ENCODE measurements at regions not wholly inside any gene's neighbourhood (a gene's known extent, or its start where the extent isn't known, plus 50 kb on each side); places are given as distances from the start of the nearest gene placed in this dataset.

DNA sequence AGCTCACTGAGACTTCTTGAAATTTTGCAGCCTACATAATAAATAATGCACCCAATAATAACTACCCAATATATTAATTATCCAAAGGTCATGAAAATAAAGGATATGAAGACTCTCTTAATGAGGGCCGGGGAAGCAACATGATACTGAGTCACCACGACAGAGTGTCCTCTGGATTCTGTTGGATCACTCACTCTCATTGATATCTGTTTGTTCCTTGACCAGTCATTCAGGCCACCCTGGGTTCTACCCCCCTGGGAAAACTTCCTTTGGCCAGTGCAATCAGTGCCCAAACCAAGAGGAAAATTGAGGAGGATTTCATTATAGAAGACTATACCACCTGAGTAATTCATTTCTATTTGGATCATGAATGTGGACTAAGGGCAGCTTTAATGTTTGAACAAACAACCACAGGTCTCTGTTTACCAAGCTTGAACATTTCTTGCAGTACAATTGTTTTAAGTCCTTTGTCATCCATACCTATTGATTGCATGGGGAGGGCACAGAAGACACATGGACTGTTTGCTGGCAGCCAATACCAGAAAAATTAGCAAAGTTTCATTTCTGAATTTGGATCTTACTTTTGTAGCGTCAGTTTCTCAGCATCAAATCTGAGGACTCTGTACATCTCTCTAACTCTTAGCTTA, 137.2 kb upstream of the FGGY start:
- no peak for DNase-seq (ENCODE audit: low read depth)
- Histone ChIP-seq H3K27me3 (ENCODE audit: control insufficient read depth, insufficient read depth, low read length) (no peaks in the 10 kb centered on the region), H3K4me3 (ENCODE audit: low read depth, low read length) (no peak overlapping the region), H3K36me3 (ENCODE audit: control insufficient read depth, insufficient read depth, low read length) (no peaks in the 10 kb centered on the region)
- TF ChIP-seq, protein P1, sequence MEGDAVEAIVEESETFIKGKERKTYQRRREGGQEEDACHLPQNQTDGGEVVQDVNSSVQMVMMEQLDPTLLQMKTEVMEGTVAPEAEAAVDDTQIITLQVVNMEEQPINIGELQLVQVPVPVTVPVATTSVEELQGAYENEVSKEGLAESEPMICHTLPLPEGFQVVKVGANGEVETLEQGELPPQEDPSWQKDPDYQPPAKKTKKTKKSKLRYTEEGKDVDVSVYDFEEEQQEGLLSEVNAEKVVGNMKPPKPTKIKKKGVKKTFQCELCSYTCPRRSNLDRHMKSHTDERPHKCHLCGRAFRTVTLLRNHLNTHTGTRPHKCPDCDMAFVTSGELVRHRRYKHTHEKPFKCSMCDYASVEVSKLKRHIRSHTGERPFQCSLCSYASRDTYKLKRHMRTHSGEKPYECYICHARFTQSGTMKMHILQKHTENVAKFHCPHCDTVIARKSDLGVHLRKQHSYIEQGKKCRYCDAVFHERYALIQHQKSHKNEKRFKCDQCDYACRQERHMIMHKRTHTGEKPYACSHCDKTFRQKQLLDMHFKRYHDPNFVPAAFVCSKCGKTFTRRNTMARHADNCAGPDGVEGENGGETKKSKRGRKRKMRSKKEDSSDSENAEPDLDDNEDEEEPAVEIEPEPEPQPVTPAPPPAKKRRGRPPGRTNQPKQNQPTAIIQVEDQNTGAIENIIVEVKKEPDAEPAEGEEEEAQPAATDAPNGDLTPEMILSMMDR (IDR thresholded peaks at IDR 0.05; ENCODE audit: insufficient read depth, low read length, poor library complexity, severe bottlenecking): no peak

DNA sequence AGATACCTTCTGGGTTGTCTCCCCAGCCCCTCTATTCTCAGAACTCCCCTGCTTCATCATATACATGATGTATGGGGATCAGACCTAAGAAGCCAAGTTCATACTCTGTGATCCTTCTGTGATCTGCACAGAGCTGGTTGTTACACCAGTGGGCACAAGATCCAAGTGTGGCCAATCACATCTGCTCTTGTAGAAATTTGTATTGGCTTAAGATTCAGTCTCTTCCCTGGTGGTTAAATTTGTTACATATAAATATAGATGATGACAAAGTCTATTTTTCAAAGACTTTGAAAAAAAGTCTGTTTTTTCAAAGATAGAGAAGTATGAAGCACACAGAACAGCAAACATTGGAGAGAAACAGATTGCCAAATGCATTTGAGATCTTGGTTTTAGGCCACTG, 135.8 kb upstream of the FGGY start:
- no peaks in the 10 kb centered on the region for H3K27me3 ChIP-seq (ENCODE audit: control insufficient read depth, insufficient read depth, low read length)
- H3K4me3 ChIP-seq (ENCODE audit: low read depth, low read length): no peak overlapping the region
- TF ChIP-seq, protein P1 (IDR thresholded peaks at IDR 0.05; ENCODE audit: insufficient read depth, low read length, poor library complexity, severe bottlenecking): no peak
- H3K36me3 ChIP-seq (ENCODE audit: control insufficient read depth, insufficient read depth, low read length): no peaks in the 10 kb centered on the region
- DNase-seq (ENCODE audit: low read depth): no peak

DNA sequence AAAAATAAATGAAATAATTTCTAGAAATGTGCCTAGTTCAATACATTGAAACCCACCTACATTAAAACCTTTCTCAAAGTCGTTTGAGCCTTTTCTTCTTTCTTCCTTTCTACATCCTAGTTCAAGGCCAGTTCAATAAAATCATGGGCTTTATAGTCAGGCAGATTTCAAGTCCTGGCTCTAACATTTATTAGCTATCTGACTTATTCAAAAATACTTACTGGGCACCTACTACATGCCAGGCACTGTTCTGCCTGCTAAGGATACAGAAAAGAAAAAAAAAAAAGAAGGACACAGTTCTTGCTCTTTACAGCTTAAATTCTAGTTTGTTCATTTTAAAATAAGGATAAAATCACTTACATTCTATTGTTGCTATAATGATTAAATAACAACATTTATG, 134.2 kb upstream of the FGGY start:
- Histone ChIP-seq H3K27me3 (ENCODE audit: control insufficient read depth, insufficient read depth, low read length) (no peaks in the 10 kb centered on the region), H3K36me3 (ENCODE audit: control insufficient read depth, insufficient read depth, low read length) (no peaks in the 10 kb centered on the region), H3K4me3 (ENCODE audit: low read depth, low read length) (no peak overlapping the region)
- DNase-seq (ENCODE audit: low read depth): no peak
- TF ChIP-seq, protein P1 (IDR thresholded peaks at IDR 0.05; ENCODE audit: insufficient read depth, low read length, poor library complexity, severe bottlenecking): no peak

DNA sequence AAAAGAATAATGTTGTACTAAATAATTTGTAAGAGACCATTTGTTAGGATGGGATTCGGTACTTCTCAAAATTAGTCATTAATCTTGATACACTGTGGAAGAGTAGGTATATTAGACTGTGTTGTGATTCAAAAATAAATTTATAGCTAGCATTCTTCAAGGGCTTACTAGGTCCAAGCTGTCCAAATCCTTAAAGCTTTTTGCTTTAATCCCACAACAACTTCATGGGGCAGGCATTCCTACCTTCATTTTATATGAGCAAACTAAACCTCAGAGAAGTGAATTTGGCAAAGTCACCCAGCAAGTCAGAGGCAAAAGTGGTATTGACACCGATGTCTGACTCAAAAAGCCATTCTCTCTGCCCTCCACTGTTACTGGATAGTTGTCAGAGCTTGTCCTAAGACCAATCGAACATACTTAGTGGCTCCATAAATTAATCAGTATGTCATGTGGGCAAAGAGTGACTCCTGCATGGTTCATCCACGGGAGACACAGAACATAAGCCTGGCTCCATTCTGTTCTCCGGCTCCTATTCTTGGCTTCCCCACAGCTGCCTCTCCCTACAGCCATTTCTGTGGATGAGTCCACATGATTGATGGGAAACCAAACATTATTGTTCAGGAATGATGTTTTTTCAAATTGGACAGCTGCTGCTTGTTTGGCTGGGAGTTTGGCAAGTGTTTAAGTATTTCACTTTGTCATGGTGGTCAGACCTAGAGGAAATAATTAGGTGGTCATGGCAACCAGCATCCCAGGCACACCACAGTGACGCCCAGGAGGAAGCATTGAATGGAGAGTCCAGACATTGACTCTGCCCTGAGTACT, 133.4 kb upstream of the FGGY start:
- H3K4me3 ChIP-seq (ENCODE audit: low read depth, low read length): no peak overlapping the region
- H3K36me3 ChIP-seq (ENCODE audit: control insufficient read depth, insufficient read depth, low read length): no peaks in the 10 kb centered on the region
- TF ChIP-seq, protein P1 (IDR thresholded peaks at IDR 0.05; ENCODE audit: insufficient read depth, low read length, poor library complexity, severe bottlenecking): no peak
- no peak for DNase-seq (ENCODE audit: low read depth)
- H3K27me3 ChIP-seq (ENCODE audit: control insufficient read depth, insufficient read depth, low read length): no peaks in the 10 kb centered on the region

DNA sequence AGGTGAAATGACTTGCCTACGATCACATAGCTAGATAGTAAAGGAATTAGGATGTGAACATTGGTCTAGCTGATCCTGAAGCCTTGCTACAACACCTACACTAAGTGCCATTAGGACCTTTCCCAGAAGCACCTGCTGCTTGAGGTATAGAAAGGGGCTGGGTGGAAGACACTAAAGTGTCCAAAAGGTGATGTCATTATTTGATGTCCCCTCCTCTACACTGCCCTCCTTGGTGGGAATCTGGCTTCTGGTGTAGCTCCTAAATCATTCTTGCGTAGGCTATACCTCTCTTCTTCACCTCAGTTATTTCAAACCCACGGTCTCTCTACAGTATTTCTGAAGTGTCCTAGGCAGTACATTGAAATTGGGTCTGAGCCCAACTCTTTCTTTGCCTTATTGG, 132.5 kb upstream of the FGGY start:
- H3K36me3 ChIP-seq (ENCODE audit: control insufficient read depth, insufficient read depth, low read length): no peaks in the 10 kb centered on the region
- H3K4me3 ChIP-seq (ENCODE audit: low read depth, low read length): no peak overlapping the region
- no peak for DNase-seq (ENCODE audit: low read depth)
- no peaks in the 10 kb centered on the region for H3K27me3 ChIP-seq (ENCODE audit: control insufficient read depth, insufficient read depth, low read length)
- TF ChIP-seq, protein P1 (IDR thresholded peaks at IDR 0.05; ENCODE audit: insufficient read depth, low read length, poor library complexity, severe bottlenecking): no peak

Data from kidney epithelial cell (primary cell).